ENCODE measurements at regions not wholly inside any gene's neighbourhood (a gene's known extent, or its start where the extent isn't known, plus 50 kb on each side); places are given as distances from the start of the nearest gene placed in this dataset.

DNA sequence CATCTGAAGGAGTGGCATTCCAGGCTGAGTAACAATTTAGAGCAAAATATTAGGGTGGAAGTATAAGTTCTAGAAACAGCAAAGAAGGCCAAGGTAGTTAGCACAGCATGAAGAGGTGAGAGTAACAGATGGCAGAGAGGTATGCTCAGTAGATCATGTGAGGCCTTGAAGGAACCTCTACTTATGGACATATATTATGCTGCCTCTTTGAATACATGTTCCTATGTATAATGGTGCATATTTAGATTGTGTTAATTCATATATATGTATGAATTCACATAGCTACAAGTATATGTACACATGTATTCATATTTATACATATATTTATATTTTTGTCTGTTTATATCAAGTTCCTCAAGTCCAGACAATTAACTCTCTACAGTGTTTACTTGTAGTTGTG is 355.2 kb downstream of the KCTD8 start:
- H3K9me3 ChIP-seq: no peaks in the 10 kb centered on the region
- intact Hi-C loops (cut with DNase I): no loop called here
- DNase-seq: no peak
- H3K36me3 ChIP-seq: no peaks in the 10 kb centered on the region
- H3K4me3 ChIP-seq: no peak overlapping the region
- no peaks in the 10 kb centered on the region for H3K27me3 ChIP-seq
- TF ChIP-seq EP300 (IDR thresholded peaks at IDR 0.05) (no peak), POLR2A (IDR thresholded peaks at IDR 0.05) (no peak)
- TF ChIP-seq, protein P1, sequence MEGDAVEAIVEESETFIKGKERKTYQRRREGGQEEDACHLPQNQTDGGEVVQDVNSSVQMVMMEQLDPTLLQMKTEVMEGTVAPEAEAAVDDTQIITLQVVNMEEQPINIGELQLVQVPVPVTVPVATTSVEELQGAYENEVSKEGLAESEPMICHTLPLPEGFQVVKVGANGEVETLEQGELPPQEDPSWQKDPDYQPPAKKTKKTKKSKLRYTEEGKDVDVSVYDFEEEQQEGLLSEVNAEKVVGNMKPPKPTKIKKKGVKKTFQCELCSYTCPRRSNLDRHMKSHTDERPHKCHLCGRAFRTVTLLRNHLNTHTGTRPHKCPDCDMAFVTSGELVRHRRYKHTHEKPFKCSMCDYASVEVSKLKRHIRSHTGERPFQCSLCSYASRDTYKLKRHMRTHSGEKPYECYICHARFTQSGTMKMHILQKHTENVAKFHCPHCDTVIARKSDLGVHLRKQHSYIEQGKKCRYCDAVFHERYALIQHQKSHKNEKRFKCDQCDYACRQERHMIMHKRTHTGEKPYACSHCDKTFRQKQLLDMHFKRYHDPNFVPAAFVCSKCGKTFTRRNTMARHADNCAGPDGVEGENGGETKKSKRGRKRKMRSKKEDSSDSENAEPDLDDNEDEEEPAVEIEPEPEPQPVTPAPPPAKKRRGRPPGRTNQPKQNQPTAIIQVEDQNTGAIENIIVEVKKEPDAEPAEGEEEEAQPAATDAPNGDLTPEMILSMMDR (IDR thresholded peaks at IDR 0.05): no peak
- no peaks in the 10 kb centered on the region for H3K4me1 ChIP-seq (ENCODE audit: insufficient read depth)
- H3K27ac ChIP-seq: no peak overlapping the region

DNA sequence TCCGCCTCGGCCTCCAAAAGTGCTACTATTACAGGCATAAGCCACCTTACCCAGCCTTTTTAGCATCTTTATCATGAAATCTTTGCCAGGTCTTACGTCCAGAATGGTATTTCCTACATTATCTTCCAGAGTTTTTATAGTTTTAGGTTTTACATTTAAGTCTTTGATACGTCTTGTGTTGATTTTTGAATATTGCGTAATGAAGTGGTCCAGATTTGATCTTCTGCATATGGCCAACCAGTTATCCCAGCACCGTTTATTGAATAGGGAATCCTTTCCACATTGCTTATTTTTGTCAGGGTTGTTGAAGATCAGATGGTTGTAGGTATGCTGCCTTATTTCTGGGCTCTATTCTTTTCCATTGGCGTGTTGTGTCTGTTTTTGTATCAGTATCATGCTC is 349.6 kb downstream of the KCTD8 start:
- intact Hi-C loops (cut with DNase I): no loop called here
- 92 to 95% (median 93%) methylated on average over 7 of the region's 7 CpGs for WGBS, 3 donors
- Histone ChIP-seq H3K27ac (no peak overlapping the region), H3K4me1 (ENCODE audit: insufficient read depth) (no peaks in the 10 kb centered on the region), H3K9me3 (no peaks in the 10 kb centered on the region), H3K36me3 (no peaks in the 10 kb centered on the region), H3K27me3 (no peaks in the 10 kb centered on the region), H3K4me3 (no peak overlapping the region)
- TF ChIP-seq, protein P1 (IDR thresholded peaks at IDR 0.05): no peak
- no peak for TF ChIP-seq EP300 (IDR thresholded peaks at IDR 0.05)
- TF ChIP-seq POLR2A (IDR thresholded peaks at IDR 0.05): no peak
- DNase-seq: no peak

DNA sequence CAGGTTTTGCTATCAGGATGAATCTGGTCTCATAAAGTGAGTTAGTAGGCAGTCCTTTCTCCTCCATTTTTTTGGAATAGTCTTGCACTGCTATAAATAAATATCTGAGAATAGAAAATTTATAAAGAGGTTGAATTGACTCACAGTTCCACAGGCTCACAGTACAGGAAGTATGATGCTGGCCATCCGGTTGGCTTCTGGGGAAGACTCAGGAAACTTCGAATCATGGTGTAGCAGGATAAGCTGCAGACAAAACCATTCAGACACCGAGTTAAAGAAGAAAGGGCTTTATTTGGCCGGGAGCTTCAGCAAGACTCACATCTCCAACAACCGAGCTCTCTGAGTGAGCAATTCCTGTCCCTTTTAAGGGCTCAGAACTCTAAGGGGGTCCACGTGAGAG is 348.2 kb downstream of the KCTD8 start:
- Histone ChIP-seq H3K27me3 (no peaks in the 10 kb centered on the region), H3K4me1 (ENCODE audit: insufficient read depth) (no peaks in the 10 kb centered on the region), H3K9me3 (no peaks in the 10 kb centered on the region), H3K4me3 (no peak overlapping the region), H3K27ac (no peak overlapping the region), H3K36me3 (no peaks in the 10 kb centered on the region)
- no peak for DNase-seq
- intact Hi-C loops (cut with DNase I): no loop called here
- 89 to 92% (median 89%) methylated on average over 6 of the region's 6 CpGs for WGBS, 3 donors
- TF ChIP-seq EP300 (IDR thresholded peaks at IDR 0.05): no peak
- TF ChIP-seq POLR2A (IDR thresholded peaks at IDR 0.05): no peak
- TF ChIP-seq, protein P1 (IDR thresholded peaks at IDR 0.05): no peak

DNA sequence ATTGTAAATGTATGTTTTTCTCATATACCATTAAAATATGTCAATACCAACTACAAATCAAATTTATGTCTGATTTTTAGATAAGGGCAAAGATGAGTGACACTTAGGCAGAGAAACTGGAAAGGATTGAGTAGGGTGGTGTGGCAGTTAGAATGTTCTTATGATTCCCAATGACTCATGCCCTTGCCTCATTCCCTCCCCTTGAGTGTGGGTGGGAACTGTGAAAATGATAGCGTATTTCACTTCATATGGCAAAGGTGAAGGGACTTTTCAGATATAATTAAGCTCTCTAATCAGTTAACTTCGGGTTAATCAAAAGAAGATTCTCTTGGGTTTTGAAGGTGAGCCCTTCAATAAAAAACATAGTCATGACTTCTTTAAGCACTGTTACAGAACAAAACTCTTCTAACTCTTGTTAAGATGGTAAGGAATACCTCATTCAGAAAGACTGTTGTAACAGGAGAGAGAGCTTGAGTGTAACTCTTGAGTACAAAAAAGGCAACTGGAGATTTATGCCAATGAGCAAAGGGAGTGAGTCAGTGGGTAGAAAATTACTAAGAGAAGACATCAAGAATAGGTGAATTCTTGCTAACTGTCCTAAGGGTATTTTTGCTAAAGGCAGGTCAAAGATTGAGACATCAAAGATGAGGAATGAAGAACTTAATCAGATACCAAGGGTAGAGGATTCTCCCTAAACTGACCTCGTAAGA is 329.5 kb downstream of the KCTD8 start:
- Histone ChIP-seq H3K4me1 (ENCODE audit: insufficient read depth) (no peaks in the 10 kb centered on the region), H3K36me3 (no peaks in the 10 kb centered on the region), H3K27ac (no peak overlapping the region), H3K27me3 (no peaks in the 10 kb centered on the region), H3K9me3 (no peaks in the 10 kb centered on the region), H3K4me3 (no peak overlapping the region)
- no peak for DNase-seq
- WGBS, 3 donors: 65 to 85% (median 68%) methylated on average over 3 of the region's 3 CpGs
- TF ChIP-seq EP300 (IDR thresholded peaks at IDR 0.05) (no peak), POLR2A (IDR thresholded peaks at IDR 0.05) (no peak)
- intact Hi-C loops (cut with DNase I): no loop called here

DNA sequence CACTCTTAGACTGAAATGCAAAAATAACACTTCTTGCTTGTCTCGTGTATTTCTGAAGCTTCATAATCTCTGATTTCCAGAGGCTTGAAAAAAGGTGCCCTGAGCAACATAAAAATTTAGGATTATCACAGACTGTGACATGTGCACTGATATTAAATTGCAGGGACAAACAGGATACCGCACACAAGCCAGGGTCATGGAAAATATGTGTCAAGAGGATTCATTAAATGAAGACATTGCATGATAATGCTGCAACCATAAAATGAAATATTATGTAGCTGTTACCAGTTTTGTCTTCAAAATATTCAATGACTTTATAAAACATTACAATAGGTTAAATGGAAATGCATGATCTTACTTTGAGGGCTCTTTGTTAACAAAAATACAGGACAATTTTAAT is 328.0 kb downstream of the KCTD8 start:
- no peaks in the 10 kb centered on the region for H3K4me1 ChIP-seq (ENCODE audit: insufficient read depth)
- DNase-seq: no peak
- WGBS, 3 donors: 69 to 79% (median 74%) methylated on average over 2 of the region's 2 CpGs
- intact Hi-C loops (cut with DNase I): no loop called here
- no peaks in the 10 kb centered on the region for H3K27me3 ChIP-seq
- H3K27ac ChIP-seq: no peak overlapping the region
- TF ChIP-seq POLR2A (IDR thresholded peaks at IDR 0.05) (no peak), EP300 (IDR thresholded peaks at IDR 0.05) (no peak)
- TF ChIP-seq, protein P1 (IDR thresholded peaks at IDR 0.05): no peak
- H3K36me3 ChIP-seq: no peaks in the 10 kb centered on the region
- no peak overlapping the region for H3K4me3 ChIP-seq
- H3K9me3 ChIP-seq: no peaks in the 10 kb centered on the region
